ENCODE measurements at regions not wholly inside any gene's neighbourhood (a gene's known extent, or its start where the extent isn't known, plus 50 kb on each side); places are given as distances from the start of the nearest gene placed in this dataset.

DNA sequence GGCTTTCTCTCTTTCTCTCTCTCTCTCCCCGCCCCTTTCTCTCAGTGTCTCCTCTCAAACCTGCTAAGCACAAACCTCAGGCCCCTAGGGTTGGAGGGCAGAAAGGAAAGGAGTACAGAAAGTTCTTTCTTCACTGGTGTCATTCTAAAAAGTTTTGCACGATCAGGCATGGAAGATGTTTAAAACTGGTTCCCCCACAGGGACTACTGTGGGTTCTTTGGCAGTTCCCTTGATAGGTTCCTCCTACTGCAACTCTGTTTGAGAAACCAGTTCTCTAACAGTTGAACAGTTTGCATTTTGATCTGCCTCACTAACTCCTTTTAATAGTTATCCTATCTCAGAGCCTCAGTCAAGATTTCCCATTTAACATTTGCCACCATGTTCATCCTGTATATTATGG is 82.9 kb downstream of the CDO1 start:
- no peak for TF ChIP-seq POLR2A (IDR thresholded peaks at IDR 0.05)
- TF ChIP-seq, protein P1, sequence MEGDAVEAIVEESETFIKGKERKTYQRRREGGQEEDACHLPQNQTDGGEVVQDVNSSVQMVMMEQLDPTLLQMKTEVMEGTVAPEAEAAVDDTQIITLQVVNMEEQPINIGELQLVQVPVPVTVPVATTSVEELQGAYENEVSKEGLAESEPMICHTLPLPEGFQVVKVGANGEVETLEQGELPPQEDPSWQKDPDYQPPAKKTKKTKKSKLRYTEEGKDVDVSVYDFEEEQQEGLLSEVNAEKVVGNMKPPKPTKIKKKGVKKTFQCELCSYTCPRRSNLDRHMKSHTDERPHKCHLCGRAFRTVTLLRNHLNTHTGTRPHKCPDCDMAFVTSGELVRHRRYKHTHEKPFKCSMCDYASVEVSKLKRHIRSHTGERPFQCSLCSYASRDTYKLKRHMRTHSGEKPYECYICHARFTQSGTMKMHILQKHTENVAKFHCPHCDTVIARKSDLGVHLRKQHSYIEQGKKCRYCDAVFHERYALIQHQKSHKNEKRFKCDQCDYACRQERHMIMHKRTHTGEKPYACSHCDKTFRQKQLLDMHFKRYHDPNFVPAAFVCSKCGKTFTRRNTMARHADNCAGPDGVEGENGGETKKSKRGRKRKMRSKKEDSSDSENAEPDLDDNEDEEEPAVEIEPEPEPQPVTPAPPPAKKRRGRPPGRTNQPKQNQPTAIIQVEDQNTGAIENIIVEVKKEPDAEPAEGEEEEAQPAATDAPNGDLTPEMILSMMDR (IDR thresholded peaks at IDR 0.05) = no peak
